HG02973 (cell line): ENCODE measurements at regions not wholly inside any gene's neighbourhood (a gene's known extent, or its start where the extent isn't known, plus 50 kb on each side); places are given as distances from the start of the nearest gene placed in this dataset.
"Not testable (repeated sequence)": the region's sequence is repeated elsewhere in the genome, so short reads cannot be mapped to it uniquely, and the experiment has no call there.

Experiments
- ATAC-seq: cut with Tn5 transposase; IDR thresholded peaks from one replicate; pipeline ENCODE4 v1.9.1; 2021; ENCODE audit warnings: moderate library complexity; ENCODE audit not compliant: unreplicated experiment

DNA sequence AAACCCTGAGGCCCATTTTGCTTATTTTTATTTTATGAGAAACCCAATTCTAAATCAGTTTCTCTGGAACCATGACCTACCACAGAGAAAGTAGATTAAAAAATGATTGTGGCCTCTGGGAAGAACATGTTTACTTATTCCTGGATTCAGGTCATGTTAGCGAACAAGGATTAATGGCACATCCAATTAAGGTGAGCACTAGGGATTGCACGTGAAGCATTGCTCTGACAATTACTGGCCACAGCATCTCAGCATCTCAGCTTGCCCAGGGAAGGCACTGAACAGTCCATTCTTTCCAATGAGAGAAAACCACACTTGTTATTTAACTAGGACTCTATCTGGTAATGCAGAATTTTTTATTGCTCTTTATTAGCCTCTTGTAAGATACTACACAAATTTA, 119.8 kb downstream of the ZNF330 start:
- no peak for ATAC-seq

DNA sequence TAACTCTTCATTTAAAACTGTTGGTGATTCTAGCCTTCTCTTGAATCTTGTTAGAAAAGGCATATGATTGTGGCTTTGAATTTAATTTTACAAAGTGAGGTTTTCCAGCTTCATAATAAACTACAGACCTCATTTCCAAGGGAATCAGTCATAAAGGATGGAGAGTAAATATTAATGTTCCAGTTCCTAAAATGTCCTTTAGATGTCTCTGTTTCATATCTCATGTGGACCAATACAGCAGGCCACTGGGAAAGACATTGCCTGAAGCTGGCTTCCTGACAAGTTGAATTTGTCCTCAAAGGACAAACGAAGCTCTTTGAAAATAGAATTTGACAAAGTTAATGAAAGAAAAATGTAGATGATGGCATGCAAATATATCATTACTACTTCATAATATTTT, 125.4 kb downstream of the ZNF330 start:
- ATAC-seq: no peak

DNA sequence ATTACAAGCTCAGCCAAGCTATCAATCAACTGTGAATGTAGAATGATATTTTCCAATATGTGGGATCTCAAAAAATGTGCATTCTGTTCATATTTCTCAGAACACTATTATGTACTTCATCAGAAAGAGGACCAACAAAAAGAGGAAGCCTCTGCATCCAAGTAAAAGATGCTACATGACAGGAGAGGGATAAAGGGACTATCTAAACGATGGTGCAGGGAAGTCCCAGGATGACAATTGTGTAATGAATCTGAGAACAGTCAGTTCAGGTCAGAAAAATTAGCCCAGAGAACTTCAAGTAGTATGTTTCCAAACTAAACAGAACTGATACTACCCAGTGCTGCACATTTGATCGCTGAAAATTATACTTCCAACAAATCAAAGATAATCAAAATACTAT, 127.0 kb downstream of the ZNF330 start:
- ATAC-seq: no peak

DNA sequence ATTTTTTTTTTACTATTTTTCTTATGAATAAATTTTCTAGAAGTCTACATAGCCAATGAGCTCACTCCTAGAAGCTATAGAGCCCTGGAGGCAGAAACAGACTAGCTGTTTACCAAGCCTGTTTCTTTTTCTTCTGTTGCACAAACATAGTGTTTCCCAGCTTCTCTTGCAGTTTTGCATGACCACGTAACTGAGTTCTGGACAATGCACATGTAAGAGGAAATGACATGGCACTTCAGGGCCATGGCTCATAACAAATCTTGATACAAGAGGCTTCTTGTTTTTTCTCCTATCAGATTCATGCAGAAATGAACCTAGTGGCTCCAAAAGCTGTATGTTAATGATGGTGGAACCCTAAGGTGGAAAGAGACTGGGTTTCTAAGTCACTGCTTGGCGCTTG, 127.4 kb downstream of the ZNF330 start:
- ATAC-seq: no peak

DNA sequence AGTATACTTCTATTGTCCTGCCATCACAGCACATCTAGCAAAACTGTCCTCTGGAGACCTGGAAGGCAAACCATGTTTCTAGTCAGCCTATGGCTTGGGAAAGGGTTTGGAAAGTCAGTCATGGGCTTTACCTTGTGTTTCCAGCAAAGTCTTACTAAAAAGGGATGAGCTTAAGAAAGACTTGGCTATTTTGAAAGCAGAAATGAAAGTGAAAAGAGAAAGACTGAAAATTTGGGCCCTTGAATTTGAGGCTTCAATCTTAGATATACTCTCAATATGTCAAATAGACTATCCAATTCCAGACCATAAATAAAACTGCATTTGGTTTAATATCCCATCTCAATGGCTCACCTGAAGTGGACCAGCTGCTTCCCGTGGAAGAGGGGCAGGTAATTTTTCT, 127.9 kb downstream of the ZNF330 start:
- ATAC-seq: no peak

DNA sequence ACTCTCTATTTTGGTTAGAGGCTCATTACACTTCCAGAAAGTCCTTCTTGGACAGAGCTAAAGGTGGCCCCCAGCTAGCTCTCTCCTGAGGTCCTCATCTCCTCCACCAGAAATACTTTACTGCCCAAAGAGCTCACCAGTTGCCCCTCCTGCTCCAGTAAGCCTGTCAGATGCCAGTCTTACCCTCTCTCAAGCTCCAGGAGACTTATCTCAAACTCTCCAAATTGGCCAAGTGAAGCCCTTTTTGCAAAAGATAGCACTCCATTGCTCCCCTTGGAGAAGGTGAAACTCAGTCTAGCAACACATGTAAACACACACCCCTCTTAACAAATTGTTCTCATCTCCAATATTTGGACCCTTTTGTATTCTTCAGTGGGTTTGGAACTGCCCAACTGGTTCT, 128.5 kb downstream of the ZNF330 start:
- ATAC-seq: no peak

DNA sequence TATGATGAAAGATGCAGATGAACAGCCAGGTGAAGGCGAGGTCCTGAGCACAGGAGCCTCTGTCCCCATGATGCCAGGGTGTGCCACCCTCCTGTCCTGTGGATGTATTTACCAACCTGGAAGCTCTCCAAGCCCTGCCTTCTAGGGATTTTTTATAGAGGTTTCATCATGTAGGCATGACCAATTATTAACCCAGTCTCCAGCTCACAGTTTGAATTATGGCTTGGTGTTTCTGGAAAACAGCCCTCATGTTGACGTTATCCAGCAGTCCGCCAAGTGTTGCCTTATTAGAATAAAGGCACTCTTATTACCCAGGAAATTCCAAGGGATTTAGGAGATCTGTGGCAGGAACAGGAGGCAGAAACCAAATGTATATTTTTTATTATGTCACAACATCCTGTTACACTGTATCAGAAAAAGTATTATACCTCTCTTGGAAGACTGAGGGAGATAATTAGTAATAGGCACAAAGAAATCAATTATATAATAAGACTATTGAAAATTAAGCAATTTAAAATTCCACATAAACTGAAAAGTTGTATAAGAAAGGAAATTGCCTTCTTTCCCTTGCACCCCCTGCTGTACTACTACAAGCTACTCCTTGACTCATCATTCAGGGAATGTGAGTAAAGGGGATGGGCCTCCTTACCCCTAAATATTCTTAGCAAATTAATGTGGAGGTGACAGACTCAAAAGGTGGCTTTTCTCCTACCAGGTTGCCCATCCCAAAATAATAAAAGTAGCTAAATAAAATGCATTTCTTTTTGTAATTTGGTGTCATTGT, 129.6 kb downstream of the ZNF330 start:
- no peak for ATAC-seq

DNA sequence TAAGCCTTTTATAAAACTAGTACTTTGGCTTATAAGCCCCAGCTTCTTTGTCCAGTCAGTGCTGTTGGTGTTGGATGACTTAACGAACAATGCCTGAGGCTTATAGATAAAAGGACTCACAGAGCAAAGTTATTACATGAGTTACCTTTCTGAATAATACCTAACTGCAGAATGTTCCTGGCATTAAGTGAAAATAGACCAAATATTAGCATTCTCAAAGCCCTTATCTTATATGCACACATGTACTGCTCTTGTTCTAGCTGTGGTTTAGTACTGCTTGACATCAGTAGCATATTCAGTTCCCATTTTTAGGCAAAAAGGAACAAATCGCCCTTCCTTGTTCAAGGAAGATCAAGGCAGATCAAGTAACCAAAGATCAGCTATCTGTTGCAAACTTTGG, 131.6 kb downstream of the ZNF330 start:
- no peak for ATAC-seq

DNA sequence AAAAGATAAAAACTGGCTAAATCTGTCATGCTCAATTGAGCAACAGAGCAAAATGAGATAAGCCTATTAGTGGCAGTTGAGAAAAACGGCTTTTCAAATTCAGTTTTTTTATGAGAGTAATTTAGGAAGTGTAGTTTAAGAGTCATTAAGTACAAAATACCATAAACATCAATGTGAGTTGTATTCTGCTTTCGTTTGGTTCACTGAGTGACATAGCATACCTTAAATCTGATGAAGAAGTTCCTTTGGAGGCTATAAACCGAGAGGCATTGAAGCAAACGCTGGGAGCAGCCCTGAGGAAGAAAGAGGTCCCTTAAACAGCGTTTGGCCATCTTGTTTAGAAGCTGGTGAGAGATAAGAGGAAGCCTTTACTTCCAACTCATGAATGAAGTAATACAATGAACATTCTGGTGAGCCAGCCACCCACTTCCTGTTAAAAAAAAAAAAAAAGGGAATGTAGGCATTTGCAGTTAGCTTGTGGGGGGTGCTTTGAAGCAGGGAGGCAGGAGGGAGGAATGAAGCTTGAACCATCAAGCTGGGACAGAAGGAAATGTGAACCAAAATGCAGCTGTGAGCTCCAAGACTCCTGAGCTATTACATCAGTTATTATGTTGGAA, 132.3 kb downstream of the ZNF330 start:
- no peak for ATAC-seq

DNA sequence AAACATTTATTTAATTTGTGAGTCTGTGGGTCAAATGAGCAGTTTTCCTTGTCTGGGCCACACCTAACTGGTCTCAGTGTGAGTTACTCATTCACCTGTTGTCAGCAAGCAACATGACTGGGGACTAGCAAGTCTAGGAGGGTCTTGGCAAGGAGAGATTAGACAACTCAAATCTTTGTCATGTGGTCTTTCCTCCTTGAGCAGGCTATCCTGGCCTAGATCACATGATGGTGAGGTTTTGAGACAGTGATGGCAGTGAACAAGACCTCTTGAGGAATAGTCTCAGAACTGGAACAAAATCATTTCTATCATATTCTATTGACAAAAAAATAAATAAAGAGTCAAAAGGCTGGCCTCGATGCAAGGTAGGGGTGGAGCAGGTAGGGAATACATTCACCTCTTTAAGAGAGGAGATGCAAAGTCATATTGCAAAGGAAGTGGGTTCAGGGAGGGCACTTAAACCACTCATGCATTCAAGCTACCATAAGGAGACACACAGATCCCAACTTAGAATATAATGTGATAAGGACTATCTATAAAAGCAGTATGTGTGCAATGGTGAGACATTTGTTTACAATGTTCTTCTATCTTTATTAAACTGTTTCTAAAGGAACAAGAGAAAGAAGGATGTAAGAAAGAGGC, 135.7 kb downstream of the ZNF330 start:
- ATAC-seq: no peak

DNA sequence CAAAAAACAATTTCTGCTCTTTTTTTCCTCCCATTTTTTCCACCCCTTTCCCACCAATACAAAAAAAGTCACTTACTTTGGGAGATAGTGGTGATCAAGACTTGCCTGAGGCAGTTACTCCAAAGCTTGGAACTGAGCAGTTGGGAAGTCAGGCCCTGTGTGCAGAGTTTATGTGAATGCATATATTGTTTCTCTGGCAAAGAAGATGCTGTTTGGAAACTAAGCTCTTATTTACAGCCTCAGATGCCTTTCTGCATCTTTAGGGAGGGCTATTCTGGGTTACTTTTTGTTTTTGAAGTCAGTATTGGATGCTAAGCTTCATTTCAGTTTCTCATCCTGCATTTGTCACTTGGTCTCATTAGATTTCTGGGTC, 136.3 kb downstream of the ZNF330 start:
- no peak for ATAC-seq

DNA sequence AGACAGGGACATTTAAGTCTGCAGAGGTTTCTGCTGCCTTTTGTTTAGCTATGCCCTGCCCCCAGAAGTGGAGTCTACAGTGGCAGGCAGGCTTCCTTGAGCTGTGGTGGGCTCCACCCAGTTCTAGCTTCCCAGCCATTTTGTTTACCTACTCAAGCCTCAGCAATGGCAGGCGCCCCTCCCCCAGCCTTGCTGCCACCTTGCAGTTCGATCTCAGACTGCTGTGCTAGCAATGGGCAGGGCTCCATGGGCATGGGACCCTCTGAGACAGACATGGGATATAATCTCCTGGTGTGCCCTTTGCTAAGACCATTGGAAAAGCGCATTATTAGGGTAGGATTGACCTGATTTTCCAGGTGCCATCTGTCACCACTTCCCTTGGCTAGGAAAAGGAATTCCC, 147.5 kb downstream of the ZNF330 start:
- not testable (repeated sequence) for ATAC-seq

DNA sequence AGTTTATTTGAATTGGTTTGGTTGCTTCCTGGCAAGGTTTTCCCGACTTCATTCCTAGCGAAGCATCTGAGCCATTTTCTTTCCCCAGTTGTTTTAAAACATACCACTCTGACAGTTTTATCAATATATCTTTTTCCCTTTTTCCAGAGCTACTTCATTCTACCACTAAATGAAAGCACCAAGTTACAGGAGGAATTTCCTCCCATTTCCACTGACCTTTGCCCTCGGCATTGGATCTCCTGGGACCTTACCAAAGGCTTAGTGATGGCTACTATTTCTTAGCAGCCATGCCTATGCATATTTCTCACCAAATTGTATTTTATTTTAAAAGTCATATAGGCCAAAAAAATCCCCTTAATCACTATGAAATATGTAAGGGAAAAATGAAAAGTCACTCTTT, 150.5 kb downstream of the ZNF330 start:
- no peak for ATAC-seq

DNA sequence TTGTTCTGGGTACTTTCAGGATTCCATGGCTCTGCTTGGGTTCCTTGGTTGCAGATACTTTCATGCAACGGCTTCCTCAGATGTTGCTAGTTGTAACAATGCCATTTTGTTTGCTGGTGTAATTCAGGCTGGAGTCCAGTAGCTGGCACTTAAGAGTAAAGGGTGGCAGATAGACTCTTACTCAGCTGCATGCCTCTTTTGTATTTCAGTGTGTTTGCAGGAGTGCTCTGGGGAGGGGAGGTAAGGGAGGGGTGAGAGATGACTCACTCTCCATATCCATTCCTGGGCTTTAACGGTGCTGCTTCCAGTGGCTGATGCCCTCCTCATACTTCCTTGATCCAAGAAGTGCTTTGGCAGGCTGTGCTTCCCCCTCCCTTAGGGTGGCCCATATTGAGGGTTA, 155.2 kb downstream of the ZNF330 start:
- ATAC-seq: no peak

DNA sequence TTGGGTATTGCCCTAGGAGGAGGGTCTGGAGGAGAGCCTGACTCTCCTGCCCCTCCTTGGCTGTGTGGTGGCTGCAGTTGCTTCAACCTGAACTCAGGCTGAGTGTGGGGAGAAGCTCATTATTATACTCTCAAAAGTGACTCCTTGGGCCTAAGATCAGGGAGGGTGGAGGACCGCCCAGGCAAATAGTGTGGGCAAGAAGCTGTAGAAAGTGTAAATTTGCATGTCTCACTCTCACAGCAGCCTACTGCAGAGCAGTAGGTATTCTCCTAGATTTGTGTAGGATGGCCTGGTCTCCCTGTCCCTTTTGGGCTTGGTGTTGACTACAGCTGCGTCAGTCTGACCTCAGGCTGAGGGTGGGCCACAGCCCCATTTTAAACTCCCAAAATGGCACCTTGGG, 156.1 kb downstream of the ZNF330 start:
- ATAC-seq: no peak

DNA sequence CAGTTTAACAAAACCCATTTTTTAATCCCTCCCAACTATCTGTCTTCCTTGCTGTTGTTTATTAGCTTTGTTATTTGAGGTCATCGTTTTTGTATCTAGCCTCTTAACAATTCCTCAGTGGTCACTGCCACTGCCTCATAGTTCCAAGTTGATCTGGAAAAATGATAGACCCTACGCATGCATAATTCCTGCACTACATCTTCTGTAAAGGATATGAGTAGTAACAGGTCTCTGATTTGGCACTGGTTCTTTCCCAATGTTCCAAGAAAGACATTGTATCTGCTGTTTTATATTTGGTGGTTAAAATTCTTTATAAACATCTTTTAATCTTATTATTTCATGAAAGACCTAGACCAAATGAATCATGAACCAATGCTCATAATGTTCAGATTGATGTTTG, 166.6 kb downstream of the ZNF330 start:
- no peak for ATAC-seq

DNA sequence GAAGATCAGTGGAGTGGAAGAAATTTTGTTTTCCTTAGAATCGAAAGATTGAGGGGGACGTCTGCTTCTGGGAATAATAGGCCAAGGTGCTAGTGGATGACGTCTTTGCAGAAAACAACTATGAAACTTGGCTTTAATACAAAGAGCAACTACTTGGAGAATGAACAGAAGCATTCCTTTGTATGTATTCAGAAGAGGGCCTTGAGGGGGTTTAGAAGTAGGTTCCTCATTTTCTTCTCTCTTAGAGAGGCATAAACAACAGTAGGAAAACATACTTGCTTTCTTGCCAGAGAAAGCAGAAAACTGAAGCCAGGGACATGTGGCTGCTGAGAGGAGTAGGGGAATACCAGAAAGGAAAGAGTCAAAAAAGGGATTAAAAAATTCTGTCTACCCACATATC, 167.8 kb downstream of the ZNF330 start:
- no peak for ATAC-seq

DNA sequence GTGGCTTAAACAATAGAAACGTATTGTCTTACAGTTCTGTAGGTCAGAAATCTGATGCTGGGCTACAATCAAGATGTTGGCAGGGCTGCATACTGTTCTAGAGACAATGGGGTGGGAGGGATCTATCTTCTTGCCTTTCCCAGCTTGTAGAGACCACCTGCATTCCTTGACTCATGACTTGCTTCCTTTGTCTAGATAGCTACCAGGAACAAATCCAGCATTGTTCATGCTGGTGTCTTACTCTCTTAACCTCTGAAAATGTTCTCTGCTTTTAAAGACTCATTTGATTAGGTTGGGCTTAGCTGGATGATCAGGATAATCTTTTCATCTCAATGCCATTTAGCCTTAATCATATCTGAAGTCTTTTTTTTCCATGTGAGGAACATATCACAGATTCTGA, 169.0 kb downstream of the ZNF330 start:
- no peak for ATAC-seq

DNA sequence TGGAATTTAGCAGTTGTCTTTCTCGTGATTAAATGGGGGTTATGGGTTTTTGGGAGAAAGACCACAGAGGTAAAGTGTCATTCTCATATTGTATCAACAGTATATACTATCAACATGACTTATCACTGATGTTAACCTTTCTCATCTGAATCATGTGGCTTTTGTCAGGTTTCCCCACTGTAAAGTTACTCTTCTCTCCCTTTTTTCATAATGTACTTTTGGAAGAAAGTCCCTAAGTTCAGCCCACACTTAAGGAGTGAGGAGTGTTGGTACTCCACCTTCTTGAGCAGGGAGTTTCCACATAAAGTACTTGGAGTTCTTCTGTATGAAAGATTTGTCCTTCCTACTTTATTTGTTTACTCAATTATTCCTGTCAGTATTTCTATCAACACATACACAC, 169.9 kb downstream of the ZNF330 start:
- ATAC-seq: peak; percentile 44

DNA sequence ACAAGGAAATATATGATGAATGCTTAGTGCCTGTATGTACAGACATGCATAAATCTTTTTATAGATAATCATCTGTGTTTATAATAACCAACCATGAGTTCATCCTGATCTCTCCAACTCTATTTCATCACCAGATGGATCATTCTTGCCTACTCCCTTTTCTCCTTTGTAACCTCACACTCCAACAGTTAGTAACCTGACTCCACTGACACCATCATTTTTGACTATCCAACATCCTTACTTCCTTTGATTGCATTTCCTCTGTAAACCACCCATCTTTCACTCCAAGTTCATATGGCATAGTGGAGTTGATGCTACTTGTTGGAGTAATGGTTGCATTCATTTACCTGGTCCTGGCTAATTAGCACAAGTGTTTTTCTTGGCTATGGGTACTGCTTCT, 170.6 kb downstream of the ZNF330 start:
- ATAC-seq: no peak

DNA sequence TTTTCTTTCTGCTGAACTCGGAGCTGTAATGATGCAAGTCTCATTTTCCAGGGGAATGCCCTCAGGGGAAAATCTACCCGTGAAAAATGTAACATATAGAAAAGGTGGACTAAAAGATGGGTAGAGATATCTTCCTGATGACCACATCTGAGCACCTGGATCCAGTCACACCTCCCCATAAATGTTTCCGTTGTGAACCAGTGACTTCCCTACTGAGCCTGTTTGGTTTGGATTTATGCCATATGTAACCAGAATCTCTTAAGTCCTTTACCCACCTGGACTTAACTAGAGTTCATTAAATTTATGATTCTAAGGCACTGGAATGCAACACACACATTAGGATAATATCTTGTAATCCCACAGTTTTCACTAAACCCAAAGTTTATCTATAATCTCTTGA, 171.1 kb downstream of the ZNF330 start:
- no peak for ATAC-seq

DNA sequence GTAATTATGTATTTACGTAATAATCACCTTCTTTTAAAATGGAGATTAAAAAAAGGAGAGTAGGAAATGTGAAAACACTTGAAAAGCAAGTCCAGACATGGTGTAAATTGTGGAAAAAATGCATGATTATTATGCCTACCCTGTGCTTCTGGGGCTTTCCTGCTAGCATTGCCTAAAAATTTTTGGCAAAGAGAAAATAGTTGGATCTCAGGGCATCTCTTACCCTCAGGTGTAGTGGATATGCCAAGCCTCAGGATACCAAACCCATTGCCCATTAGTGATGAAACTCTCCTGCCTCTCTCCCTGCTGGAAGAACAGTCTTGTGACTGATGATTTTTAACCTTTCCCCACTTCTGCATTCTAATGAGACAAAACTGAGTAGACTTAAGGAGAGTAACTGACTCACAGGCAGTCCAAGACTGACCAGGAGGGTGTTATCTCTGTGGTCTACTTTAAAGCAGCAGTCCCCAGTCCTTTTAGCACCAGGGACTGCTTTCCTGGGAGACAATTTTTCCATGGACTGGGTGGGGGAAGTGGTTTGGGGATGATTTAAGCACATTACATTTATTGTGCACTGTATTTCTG, 174.6 kb downstream of the ZNF330 start:
- ATAC-seq: no peak
